HUES6 (cell line): ENCODE measurements at regions not wholly inside any gene's neighbourhood (a gene's known extent, or its start where the extent isn't known, plus 50 kb on each side); places are given as distances from the start of the nearest gene placed in this dataset.

ENCODE experiments used
- H3K27ac ChIP-seq: 2 replicates; pipeline ENCODE4 v1.7.0; 2013; ENCODE audit warnings: low read depth, mild to moderate bottlenecking, low read length, inconsistent platforms
- H3K27me3 ChIP-seq: 2 replicates; pipeline ENCODE4 v1.6.1; 2013; ENCODE audit warnings: low read length; ENCODE audit not compliant: control insufficient read depth, insufficient read depth
- H3K36me3 ChIP-seq: 2 replicates; pipeline ENCODE4 v1.6.1; 2013; ENCODE audit warnings: low read length; ENCODE audit not compliant: control insufficient read depth, insufficient read depth
- H3K4me1 ChIP-seq: 2 replicates; pipeline ENCODE4 v1.6.1; 2013; ENCODE audit warnings: low read length; ENCODE audit not compliant: control insufficient read depth, insufficient read depth
- H3K4me3 ChIP-seq: 2 replicates; pipeline ENCODE4 v1.5.1; 2013; ENCODE audit warnings: low read depth, low read length
- H3K9ac ChIP-seq: one replicate; pipeline ENCODE4 v1.6.1; 2013; ENCODE audit warnings: mild to moderate bottlenecking, low read length
- H3K9me3 ChIP-seq: 2 replicates; pipeline ENCODE4 v1.6.1; 2013; ENCODE audit warnings: low read depth, low read length; ENCODE audit not compliant: control insufficient read depth, insufficient read depth

- Histone ChIP-seq H3K27ac (no peak overlapping the region), H3K9me3 (no peaks in the 10 kb centered on the region), H3K36me3 (no peaks in the 10 kb centered on the region), H3K27me3 (no peaks in the 10 kb centered on the region), H3K4me1 (peaks cover 2% of the 10 kb centered on the region; the same call in 1 of the 2 replicates), H3K4me3 (no peak overlapping the region), H3K9ac (no peak overlapping the region)
Observed at GRCh38 chr10:78187371-78187770, 153.7 kb downstream of the RPS24 start.

GRCh38 chr10:78188446-78188845 lies 154.8 kb downstream of the RPS24 start:
- Histone ChIP-seq H3K4me1 (peaks cover 2% of the 10 kb centered on the region; the same call in 1 of the 2 replicates), H3K4me3 (no peak overlapping the region), H3K36me3 (no peaks in the 10 kb centered on the region), H3K9me3 (peaks cover 8% of the 10 kb centered on the region), H3K27me3 (no peaks in the 10 kb centered on the region), H3K9ac (no peak overlapping the region), H3K27ac (no peak overlapping the region)

GRCh38 chr10:78190051-78190825 lies 156.6 kb downstream of the RPS24 start:
- Histone ChIP-seq H3K4me3 (no peak overlapping the region), H3K36me3 (no peaks in the 10 kb centered on the region), H3K4me1 (peaks cover 11% of the 10 kb centered on the region; the same call in 1 of the 2 replicates), H3K27me3 (no peaks in the 10 kb centered on the region), H3K9ac (no peak overlapping the region), H3K9me3 (peaks cover 12% of the 10 kb centered on the region), H3K27ac (no peak overlapping the region)

- no peaks in the 10 kb centered on the region for H3K27me3 ChIP-seq
- no peaks in the 10 kb centered on the region for H3K36me3 ChIP-seq
- H3K4me3 ChIP-seq: no peak overlapping the region
- H3K9me3 ChIP-seq: peaks cover 12% of the 10 kb centered on the region
- no peak overlapping the region for H3K27ac ChIP-seq
- peaks cover 22% of the 10 kb centered on the region; the same call in 1 of the 2 replicates for H3K4me1 ChIP-seq
- no peak overlapping the region for H3K9ac ChIP-seq
Observed at GRCh38 chr10:78191301-78191700, 157.6 kb downstream of the RPS24 start.

- Histone ChIP-seq H3K27me3 (no peaks in the 10 kb centered on the region), H3K36me3 (no peaks in the 10 kb centered on the region), H3K9me3 (peaks cover 12% of the 10 kb centered on the region), H3K4me1 (peaks cover 24% of the 10 kb centered on the region; the same call in 1 of the 2 replicates), H3K4me3 (no peak overlapping the region), H3K9ac (no peak overlapping the region), H3K27ac (no peak overlapping the region)
Observed at GRCh38 chr10:78193189-78193588, 159.5 kb downstream of the RPS24 start.

GRCh38 chr10:78194050-78194449 lies 160.4 kb downstream of the RPS24 start:
- no peak overlapping the region; the same call in 1 of the 2 replicates for H3K27ac ChIP-seq
- no peaks in the 10 kb centered on the region for H3K36me3 ChIP-seq
- H3K4me1 ChIP-seq: peaks cover 22% of the 10 kb centered on the region; the same call in 1 of the 2 replicates
- no peaks in the 10 kb centered on the region for H3K27me3 ChIP-seq
- H3K9me3 ChIP-seq: peaks cover 12% of the 10 kb centered on the region
- H3K9ac ChIP-seq: no peak overlapping the region
- H3K4me3 ChIP-seq: no peak overlapping the region

- Histone ChIP-seq H3K9me3 (peaks cover 12% of the 10 kb centered on the region), H3K4me1 (peaks cover 22% of the 10 kb centered on the region; the same call in 1 of the 2 replicates), H3K36me3 (no peaks in the 10 kb centered on the region), H3K9ac (peak overlapping the region; percentile 29), H3K27ac (no peak overlapping the region; the same call in 1 of the 2 replicates), H3K27me3 (no peaks in the 10 kb centered on the region), H3K4me3 (no peak overlapping the region)
Observed at GRCh38 chr10:78194539-78195402, 161.1 kb downstream of the RPS24 start.

GRCh38 chr10:78196396-78196795 lies 162.7 kb downstream of the RPS24 start:
- no peak overlapping the region for H3K27ac ChIP-seq
- H3K4me3 ChIP-seq: no peak overlapping the region
- no peaks in the 10 kb centered on the region for H3K36me3 ChIP-seq
- peaks cover 22% of the 10 kb centered on the region; the same call in 1 of the 2 replicates for H3K4me1 ChIP-seq
- peaks cover 12% of the 10 kb centered on the region for H3K9me3 ChIP-seq
- H3K27me3 ChIP-seq: no peaks in the 10 kb centered on the region
- no peak overlapping the region for H3K9ac ChIP-seq

GRCh38 chr10:78196964-78197363 lies 163.3 kb downstream of the RPS24 start:
- Histone ChIP-seq H3K4me3 (no peak overlapping the region), H3K27ac (no peak overlapping the region), H3K36me3 (no peaks in the 10 kb centered on the region), H3K9ac (no peak overlapping the region), H3K4me1 (peaks cover 22% of the 10 kb centered on the region; the same call in 1 of the 2 replicates), H3K9me3 (peaks cover 12% of the 10 kb centered on the region), H3K27me3 (no peaks in the 10 kb centered on the region)

- Histone ChIP-seq H3K4me3 (no peak overlapping the region), H3K4me1 (peaks cover 22% of the 10 kb centered on the region; the same call in 1 of the 2 replicates), H3K9me3 (peaks cover 9% of the 10 kb centered on the region), H3K27ac (no peak overlapping the region), H3K36me3 (no peaks in the 10 kb centered on the region), H3K27me3 (no peaks in the 10 kb centered on the region), H3K9ac (no peak overlapping the region)
Observed at GRCh38 chr10:78197628-78198272, 164.1 kb downstream of the RPS24 start.
